Stimulated activated memory B cell treated with anti-CD40 and anti-IgM and Interleukin-4, amounts not matched to agents 10 μg/mL and 1 μg/mL and 100 μg/mL, for 72 hours (primary cell): ENCODE measurements at regions not wholly inside any gene's neighbourhood (a gene's known extent, or its start where the extent isn't known, plus 50 kb on each side); places are given as distances from the start of the nearest gene placed in this dataset.
"Not testable (repeated sequence)": the region's sequence is repeated elsewhere in the genome, so short reads cannot be mapped to it uniquely, and the experiment has no call there.

Experiments used
- ATAC-seq: fragments of 150-1000 bp; cut with Tn5 transposase; 2 replicates; pipeline ENCODE4 v1.10.0; 2021
- H3K27ac Mint-ChIP-seq: one replicate; pipeline ENCODE4 v1.8.0; 2022; ENCODE audit warnings: mild to moderate bottlenecking, mixed read lengths
- H3K27me3 Mint-ChIP-seq: one replicate; pipeline ENCODE4 v1.8.0; 2022; ENCODE audit warnings: mixed read lengths
- H3K36me3 Mint-ChIP-seq: one replicate; pipeline ENCODE4 v1.8.0; 2022; ENCODE audit warnings: mixed read lengths
- H3K4me1 Mint-ChIP-seq: one replicate; pipeline ENCODE4 v1.8.0; 2022; ENCODE audit warnings: mixed read lengths
- H3K4me3 Mint-ChIP-seq: one replicate; pipeline ENCODE4 v1.8.0; 2022; ENCODE audit warnings: mild to moderate bottlenecking, moderate library complexity, mixed read lengths
- H3K9me3 Mint-ChIP-seq: one replicate; pipeline ENCODE4 v1.8.0; 2022; ENCODE audit warnings: mixed read lengths

- H3K36me3 Mint-ChIP-seq, H3K4me3 Mint-ChIP-seq, H3K27ac Mint-ChIP-seq, H3K9me3 Mint-ChIP-seq, H3K4me1 Mint-ChIP-seq, H3K27me3 Mint-ChIP-seq, ATAC-seq: not testable (repeated sequence)
Measured at GRCh38 chr11:96751807-96752206, 362.0 kb downstream of the JRKL start.

GRCh38 chr11:96752221-96752620 lies 362.4 kb downstream of the JRKL start:
- Mint-ChIP-seq H3K36me3 (no peaks in the 10 kb centered on the region), H3K4me1 (no peaks in the 10 kb centered on the region), H3K9me3 (peaks cover 6% of the 10 kb centered on the region), H3K27ac (no peak overlapping the region), H3K27me3 (no peaks in the 10 kb centered on the region), H3K4me3 (no peak overlapping the region)
- no peak for ATAC-seq

GRCh38 chr11:96753997-96754396 lies 364.2 kb downstream of the JRKL start:
- ATAC-seq: no peak
- Mint-ChIP-seq H3K4me3 (no peak overlapping the region), H3K27ac (no peak overlapping the region), H3K9me3 (peaks cover 6% of the 10 kb centered on the region), H3K4me1 (no peaks in the 10 kb centered on the region), H3K36me3 (no peaks in the 10 kb centered on the region), H3K27me3 (no peaks in the 10 kb centered on the region)

GRCh38 chr11:96755209-96755608 lies 365.4 kb downstream of the JRKL start:
- no peak for ATAC-seq
- no peak overlapping the region for H3K4me3 Mint-ChIP-seq
- no peaks in the 10 kb centered on the region for H3K36me3 Mint-ChIP-seq
- peaks cover 6% of the 10 kb centered on the region for H3K9me3 Mint-ChIP-seq
- H3K4me1 Mint-ChIP-seq: no peaks in the 10 kb centered on the region
- no peaks in the 10 kb centered on the region for H3K27me3 Mint-ChIP-seq
- H3K27ac Mint-ChIP-seq: no peak overlapping the region

GRCh38 chr11:96755752-96756151 lies 365.9 kb downstream of the JRKL start:
- H3K4me3 Mint-ChIP-seq: no peak overlapping the region
- H3K27ac Mint-ChIP-seq: no peak overlapping the region
- H3K4me1 Mint-ChIP-seq: no peaks in the 10 kb centered on the region
- no peak for ATAC-seq
- no peaks in the 10 kb centered on the region for H3K36me3 Mint-ChIP-seq
- no peaks in the 10 kb centered on the region for H3K27me3 Mint-ChIP-seq
- H3K9me3 Mint-ChIP-seq: peaks cover 6% of the 10 kb centered on the region

- H3K27ac Mint-ChIP-seq: no peak overlapping the region
- no peaks in the 10 kb centered on the region for H3K9me3 Mint-ChIP-seq
- H3K27me3 Mint-ChIP-seq: no peaks in the 10 kb centered on the region
- no peak overlapping the region for H3K4me3 Mint-ChIP-seq
- H3K4me1 Mint-ChIP-seq: no peaks in the 10 kb centered on the region
- no peak for ATAC-seq
- no peaks in the 10 kb centered on the region for H3K36me3 Mint-ChIP-seq
Measured at GRCh38 chr11:96758957-96759356, 369.1 kb downstream of the JRKL start.

GRCh38 chr11:96760306-96760705 lies 370.5 kb downstream of the JRKL start:
- ATAC-seq: no peak
- Mint-ChIP-seq H3K9me3 (no peaks in the 10 kb centered on the region), H3K36me3 (no peaks in the 10 kb centered on the region), H3K4me3 (no peak overlapping the region), H3K27me3 (no peaks in the 10 kb centered on the region), H3K4me1 (no peaks in the 10 kb centered on the region), H3K27ac (no peak overlapping the region)

GRCh38 chr11:96760815-96761214 lies 371.0 kb downstream of the JRKL start:
- Mint-ChIP-seq H3K36me3 (no peaks in the 10 kb centered on the region), H3K27me3 (no peaks in the 10 kb centered on the region), H3K9me3 (no peaks in the 10 kb centered on the region), H3K4me3 (no peak overlapping the region), H3K4me1 (no peaks in the 10 kb centered on the region), H3K27ac (no peak overlapping the region)
- ATAC-seq: no peak

- H3K4me1 Mint-ChIP-seq: no peaks in the 10 kb centered on the region
- no peak overlapping the region for H3K27ac Mint-ChIP-seq
- no peak for ATAC-seq
- no peaks in the 10 kb centered on the region for H3K27me3 Mint-ChIP-seq
- H3K9me3 Mint-ChIP-seq: peaks cover 2% of the 10 kb centered on the region
- no peaks in the 10 kb centered on the region for H3K36me3 Mint-ChIP-seq
- H3K4me3 Mint-ChIP-seq: no peak overlapping the region
Measured at GRCh38 chr11:96761451-96761850, 371.6 kb downstream of the JRKL start.

GRCh38 chr11:96763244-96763643 lies 373.4 kb downstream of the JRKL start:
- no peak overlapping the region for H3K27ac Mint-ChIP-seq
- no peaks in the 10 kb centered on the region for H3K27me3 Mint-ChIP-seq
- ATAC-seq: no peak
- peaks cover 3% of the 10 kb centered on the region for H3K9me3 Mint-ChIP-seq
- no peak overlapping the region for H3K4me3 Mint-ChIP-seq
- no peaks in the 10 kb centered on the region for H3K36me3 Mint-ChIP-seq
- H3K4me1 Mint-ChIP-seq: no peaks in the 10 kb centered on the region

GRCh38 chr11:96778272-96778671 lies 388.5 kb downstream of the JRKL start:
- no peaks in the 10 kb centered on the region for H3K27me3 Mint-ChIP-seq

GRCh38 chr11:96779030-96779429 lies 389.2 kb downstream of the JRKL start:
- Mint-ChIP-seq H3K4me3 (no peak overlapping the region), H3K4me1 (no peaks in the 10 kb centered on the region), H3K27me3 (no peaks in the 10 kb centered on the region), H3K27ac (no peak overlapping the region), H3K9me3 (peaks cover 6% of the 10 kb centered on the region), H3K36me3 (no peaks in the 10 kb centered on the region)
- no peak for ATAC-seq

More at GRCh38 chr11:96778272-96778671, 388.5 kb downstream of the JRKL start:
- H3K36me3 Mint-ChIP-seq: no peaks in the 10 kb centered on the region
- peaks cover 6% of the 10 kb centered on the region for H3K9me3 Mint-ChIP-seq
- H3K4me3 Mint-ChIP-seq: no peak overlapping the region
- no peaks in the 10 kb centered on the region for H3K4me1 Mint-ChIP-seq
- no peak for ATAC-seq
- no peak overlapping the region for H3K27ac Mint-ChIP-seq

- Mint-ChIP-seq H3K4me1 (no peaks in the 10 kb centered on the region), H3K27me3 (no peaks in the 10 kb centered on the region), H3K36me3 (no peaks in the 10 kb centered on the region), H3K9me3 (peaks cover 6% of the 10 kb centered on the region), H3K27ac (no peak overlapping the region), H3K4me3 (no peak overlapping the region)
- no peak for ATAC-seq
Measured at GRCh38 chr11:96781082-96781481, 391.3 kb downstream of the JRKL start.

- H3K4me1 Mint-ChIP-seq: no peaks in the 10 kb centered on the region
- H3K9me3 Mint-ChIP-seq: peaks cover 7% of the 10 kb centered on the region
- no peaks in the 10 kb centered on the region for H3K36me3 Mint-ChIP-seq
- no peak overlapping the region for H3K4me3 Mint-ChIP-seq
- no peak for ATAC-seq
- no peak overlapping the region for H3K27ac Mint-ChIP-seq
- H3K27me3 Mint-ChIP-seq: no peaks in the 10 kb centered on the region
Measured at GRCh38 chr11:96782632-96783031, 392.8 kb downstream of the JRKL start.

GRCh38 chr11:96783311-96783710 lies 393.5 kb downstream of the JRKL start:
- peaks cover 8% of the 10 kb centered on the region for H3K9me3 Mint-ChIP-seq
- no peaks in the 10 kb centered on the region for H3K4me1 Mint-ChIP-seq
- H3K27ac Mint-ChIP-seq: no peak overlapping the region
- no peaks in the 10 kb centered on the region for H3K27me3 Mint-ChIP-seq
- no peak for ATAC-seq
- H3K4me3 Mint-ChIP-seq: no peak overlapping the region
- H3K36me3 Mint-ChIP-seq: no peaks in the 10 kb centered on the region

- H3K9me3 Mint-ChIP-seq: peaks cover 9% of the 10 kb centered on the region
- ATAC-seq: no peak
- no peak overlapping the region for H3K27ac Mint-ChIP-seq
- no peak overlapping the region for H3K4me3 Mint-ChIP-seq
- H3K36me3 Mint-ChIP-seq: no peaks in the 10 kb centered on the region
- no peaks in the 10 kb centered on the region for H3K4me1 Mint-ChIP-seq
- H3K27me3 Mint-ChIP-seq: no peaks in the 10 kb centered on the region
Measured at GRCh38 chr11:96785073-96785472, 395.3 kb downstream of the JRKL start.

GRCh38 chr11:96794152-96794551 lies 404.3 kb downstream of the JRKL start:
- no peak for ATAC-seq
- no peak overlapping the region for H3K27ac Mint-ChIP-seq
- peaks cover 6% of the 10 kb centered on the region for H3K9me3 Mint-ChIP-seq
- H3K4me1 Mint-ChIP-seq: no peaks in the 10 kb centered on the region
- no peaks in the 10 kb centered on the region for H3K27me3 Mint-ChIP-seq
- H3K4me3 Mint-ChIP-seq: no peak overlapping the region
- H3K36me3 Mint-ChIP-seq: no peaks in the 10 kb centered on the region
